ENCODE measurements at regions not wholly inside any gene's neighbourhood (a gene's known extent, or its start where the extent isn't known, plus 50 kb on each side); places are given as distances from the start of the nearest gene placed in this dataset.

GRCh38 chr14:104506461-104507253 is 72.9 kb upstream of the C14orf180 start:
- no peaks in the 10 kb centered on the region for H3K4me1 ChIP-seq (ENCODE audit: control insufficient read depth, insufficient read depth, low read length)
- ChIA-PET CTCF (no interaction called here), POLR2A (no interaction called here)
- H3K4me3 ChIP-seq (ENCODE audit: low read depth, low read length): no peak overlapping the region
- TF ChIP-seq ZNF510 (tag by site-specific recombination; IDR thresholded peaks at IDR 0.05; ENCODE audit: insufficient replicate concordance) (no peak), YY2 (tag by site-specific recombination; IDR thresholded peaks at IDR 0.05) (no peak), ZNF202 (tag by site-specific recombination; IDR thresholded peaks at IDR 0.05; ENCODE audit: borderline replicate concordance) (no peak), ZNF530 (tag by site-specific recombination; IDR thresholded peaks at IDR 0.05; ENCODE audit: low read depth) (no peak), GLIS2 (tag by site-specific recombination; IDR thresholded peaks at IDR 0.05) (no peak), ZNF132 (tag by site-specific recombination; IDR thresholded peaks at IDR 0.05; ENCODE audit: borderline replicate concordance) (no peak), ZNF391 (tag by site-specific recombination; IDR thresholded peaks at IDR 0.05; ENCODE audit: borderline replicate concordance, low read depth) (no peak), ZNF214 (tag by site-specific recombination; IDR thresholded peaks at IDR 0.05; ENCODE audit: borderline replicate concordance) (no peak), ZNF549 (tag by site-specific recombination; IDR thresholded peaks at IDR 0.05) (no peak)
- TF ChIP-seq, protein P1, sequence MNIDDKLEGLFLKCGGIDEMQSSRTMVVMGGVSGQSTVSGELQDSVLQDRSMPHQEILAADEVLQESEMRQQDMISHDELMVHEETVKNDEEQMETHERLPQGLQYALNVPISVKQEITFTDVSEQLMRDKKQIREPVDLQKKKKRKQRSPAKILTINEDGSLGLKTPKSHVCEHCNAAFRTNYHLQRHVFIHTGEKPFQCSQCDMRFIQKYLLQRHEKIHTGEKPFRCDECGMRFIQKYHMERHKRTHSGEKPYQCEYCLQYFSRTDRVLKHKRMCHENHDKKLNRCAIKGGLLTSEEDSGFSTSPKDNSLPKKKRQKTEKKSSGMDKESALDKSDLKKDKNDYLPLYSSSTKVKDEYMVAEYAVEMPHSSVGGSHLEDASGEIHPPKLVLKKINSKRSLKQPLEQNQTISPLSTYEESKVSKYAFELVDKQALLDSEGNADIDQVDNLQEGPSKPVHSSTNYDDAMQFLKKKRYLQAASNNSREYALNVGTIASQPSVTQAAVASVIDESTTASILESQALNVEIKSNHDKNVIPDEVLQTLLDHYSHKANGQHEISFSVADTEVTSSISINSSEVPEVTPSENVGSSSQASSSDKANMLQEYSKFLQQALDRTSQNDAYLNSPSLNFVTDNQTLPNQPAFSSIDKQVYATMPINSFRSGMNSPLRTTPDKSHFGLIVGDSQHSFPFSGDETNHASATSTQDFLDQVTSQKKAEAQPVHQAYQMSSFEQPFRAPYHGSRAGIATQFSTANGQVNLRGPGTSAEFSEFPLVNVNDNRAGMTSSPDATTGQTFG (tag by site-specific recombination; IDR thresholded peaks at IDR 0.05; ENCODE audit: borderline replicate concordance): no peak
- no peaks in the 10 kb centered on the region for H3K9me3 ChIP-seq (ENCODE audit: control insufficient read depth, insufficient read depth, low read depth, low read length)
- H3K36me3 ChIP-seq (ENCODE audit: control insufficient read depth in 2 of 2, insufficient read depth in 1 of 2, low read length in 2 of 2): no peaks in the 10 kb centered on the region
- H3K27ac ChIP-seq (ENCODE audit: extremely low read depth, low read depth, low read length): no peak overlapping the region

DNA sequence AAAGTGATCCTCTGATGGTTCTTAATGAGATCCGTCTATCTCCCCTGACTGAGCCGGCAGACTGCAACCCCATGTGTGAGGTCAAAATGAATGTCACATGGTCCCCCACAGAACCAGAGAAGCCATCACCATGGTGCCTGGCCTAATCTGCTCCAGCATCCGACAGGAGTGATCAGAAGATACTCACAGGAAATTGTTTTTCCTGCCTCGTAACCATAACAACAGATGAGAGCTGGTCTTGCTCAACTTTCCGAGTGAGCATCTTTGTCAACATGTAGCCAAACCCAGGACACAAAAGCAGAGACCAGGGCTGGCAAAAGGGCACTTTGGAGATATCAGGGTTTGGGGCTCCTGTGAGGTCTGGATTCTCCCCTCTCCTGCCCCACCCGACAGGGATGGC is 72.1 kb upstream of the C14orf180 start:
- no peak overlapping the region for H3K4me3 ChIP-seq (ENCODE audit: low read depth, low read length)
- ChIA-PET POLR2A (no interaction called here), CTCF (no interaction called here)
- H3K9me3 ChIP-seq (ENCODE audit: control insufficient read depth, insufficient read depth, low read depth, low read length): no peaks in the 10 kb centered on the region
- no peak overlapping the region for H3K27ac ChIP-seq (ENCODE audit: extremely low read depth, low read depth, low read length)
- H3K36me3 ChIP-seq (ENCODE audit: control insufficient read depth in 2 of 2, insufficient read depth in 1 of 2, low read length in 2 of 2): no peaks in the 10 kb centered on the region
- no peaks in the 10 kb centered on the region for H3K4me1 ChIP-seq (ENCODE audit: control insufficient read depth, insufficient read depth, low read length)
- TF ChIP-seq ZNF658 (tag by site-specific recombination; IDR thresholded peaks at IDR 0.05) (no peak), ZNF521 (tag by site-specific recombination; IDR thresholded peaks at IDR 0.05) (no peak), ZNF266 (tag by site-specific recombination; IDR thresholded peaks at IDR 0.05; ENCODE audit: low read depth) (no peak), MZF1 (tag by site-specific recombination; IDR thresholded peaks at IDR 0.05; ENCODE audit: borderline replicate concordance) (no peak), ZNF184 (tag by site-specific recombination; IDR thresholded peaks at IDR 0.05) (no peak), ZNF654 (tag by site-specific recombination; IDR thresholded peaks at IDR 0.05; ENCODE audit: low read depth) (no peak), ZNF416 (tag by site-specific recombination; IDR thresholded peaks at IDR 0.05) (no peak), ZNF600 (tag by site-specific recombination; IDR thresholded peaks at IDR 0.05) (no peak), REST (tag by site-specific recombination; IDR thresholded peaks at IDR 0.05) (no peak), ZNF645 (tag by site-specific recombination; IDR thresholded peaks at IDR 0.05) (no peak), INSM2 (tag by site-specific recombination; IDR thresholded peaks at IDR 0.05) (no peak)
- TF ChIP-seq, protein P2, sequence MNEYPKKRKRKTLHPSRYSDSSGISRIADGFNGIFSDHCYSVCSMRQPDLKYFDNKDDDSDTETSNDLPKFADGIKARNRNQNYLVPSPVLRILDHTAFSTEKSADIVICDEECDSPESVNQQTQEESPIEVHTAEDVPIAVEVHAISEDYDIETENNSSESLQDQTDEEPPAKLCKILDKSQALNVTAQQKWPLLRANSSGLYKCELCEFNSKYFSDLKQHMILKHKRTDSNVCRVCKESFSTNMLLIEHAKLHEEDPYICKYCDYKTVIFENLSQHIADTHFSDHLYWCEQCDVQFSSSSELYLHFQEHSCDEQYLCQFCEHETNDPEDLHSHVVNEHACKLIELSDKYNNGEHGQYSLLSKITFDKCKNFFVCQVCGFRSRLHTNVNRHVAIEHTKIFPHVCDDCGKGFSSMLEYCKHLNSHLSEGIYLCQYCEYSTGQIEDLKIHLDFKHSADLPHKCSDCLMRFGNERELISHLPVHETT (tag by site-specific recombination; IDR thresholded peaks at IDR 0.05): no peak
- TF ChIP-seq, protein P3, sequence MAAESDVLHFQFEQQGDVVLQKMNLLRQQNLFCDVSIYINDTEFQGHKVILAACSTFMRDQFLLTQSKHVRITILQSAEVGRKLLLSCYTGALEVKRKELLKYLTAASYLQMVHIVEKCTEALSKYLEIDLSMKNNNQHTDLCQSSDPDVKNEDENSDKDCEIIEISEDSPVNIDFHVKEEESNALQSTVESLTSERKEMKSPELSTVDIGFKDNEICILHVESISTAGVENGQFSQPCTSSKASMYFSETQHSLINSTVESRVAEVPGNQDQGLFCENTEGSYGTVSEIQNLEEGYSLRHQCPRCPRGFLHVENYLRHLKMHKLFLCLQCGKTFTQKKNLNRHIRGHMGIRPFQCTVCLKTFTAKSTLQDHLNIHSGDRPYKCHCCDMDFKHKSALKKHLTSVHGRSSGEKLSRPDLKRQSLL (tag by site-specific recombination; IDR thresholded peaks at IDR 0.05): no peak

All from HEK293 (cell line).